Keratinocyte (primary cell): ENCODE measurements at regions not wholly inside any gene's neighbourhood (a gene's known extent, or its start where the extent isn't known, plus 50 kb on each side); places are given as distances from the start of the nearest gene placed in this dataset.

Source experiments
- CTCF ChIP-seq, 3 experiments: IDR thresholded peaks in 1 of 3; conservative IDR thresholded peaks in 1 of 3; optimal IDR thresholded peaks in 1 of 3; 2 replicates in 2 of 3; 3 replicates in 1 of 3; pipeline versions ENCODE3 to v1.5.1; 2011; ENCODE audit warnings: low read length in 3 of 3, mild to moderate bottlenecking in 3 of 3, moderate library complexity in 2 of 3, control low read depth in 1 of 3, inconsistent platforms in 1 of 3; ENCODE audit not compliant: insufficient read depth in 2 of 3; ENCODE audit errors: extremely low read depth in 1 of 3
- EZH2 ChIP-seq: IDR thresholded peaks from one replicate; pipeline ENCODE4 v1.6.1; 2012; ENCODE audit warnings: inconsistent platforms, mild to moderate bottlenecking, low read length, moderate library complexity

- TF ChIP-seq CTCF (optimal IDR thresholded peaks at IDR 0.05 in 1 of 3, IDR thresholded peaks at IDR 0.05 in 1 of 3, conservative IDR thresholded peaks at IDR 0.05 in 1 of 3; ENCODE audit: extremely low read depth in 1 of 3, insufficient read depth in 2 of 3, low read length in 3 of 3) (no peak), EZH2 (no peak)
Observed at GRCh38 chr5:2621631-2622030, 129.8 kb downstream of the IRX2 start.
